Trophoblast cell (in vitro differentiated cells and primary cell): ENCODE measurements at regions not wholly inside any gene's neighbourhood (a gene's known extent, or its start where the extent isn't known, plus 50 kb on each side); places are given as distances from the start of the nearest gene placed in this dataset.
"Not testable (repeated sequence)": the region's sequence is repeated elsewhere in the genome, so short reads cannot be mapped to it uniquely, and the experiment has no call there.

ENCODE experiments used
- DNase-seq, 2 donors: peaks; one replicate each; pipeline ENCODE4 v3.0.0-alpha.2; 2016
- H2AFZ ChIP-seq: 2 replicates; pipeline ENCODE4 v1.6.1; 2013; ENCODE audit warnings: low read length, moderate library complexity, mild to moderate bottlenecking; ENCODE audit not compliant: insufficient read depth, poor library complexity
- H2AK5ac ChIP-seq: 2 replicates; pipeline ENCODE4 v1.6.1; 2013; ENCODE audit warnings: mild to moderate bottlenecking, low read length
- H2BK120ac ChIP-seq: 2 replicates; pipeline ENCODE4 v1.6.1; 2013; ENCODE audit warnings: low read length, mild to moderate bottlenecking, moderate library complexity; ENCODE audit not compliant: insufficient read depth, poor library complexity
- H2BK12ac ChIP-seq: 2 replicates; pipeline ENCODE4 v1.6.1; 2013; ENCODE audit warnings: mild to moderate bottlenecking, low read length, moderate library complexity
- H2BK5ac ChIP-seq: 2 replicates; pipeline ENCODE4 v1.6.1; 2013; ENCODE audit warnings: low read length, low read depth, moderate library complexity, mild to moderate bottlenecking; ENCODE audit not compliant: poor library complexity
- H3K14ac ChIP-seq: 2 replicates; pipeline ENCODE4 v1.6.1; 2013; ENCODE audit warnings: mild to moderate bottlenecking, low read length
- H3K18ac ChIP-seq: 2 replicates; pipeline ENCODE4 v1.6.1; 2013; ENCODE audit warnings: mild to moderate bottlenecking, low read length
- H3K23ac ChIP-seq: 2 replicates; pipeline ENCODE4 v1.6.1; 2013; ENCODE audit warnings: low read length
- H3K27ac ChIP-seq: 2 replicates; pipeline ENCODE4 v1.5.1; 2013; ENCODE audit warnings: low read depth, mild to moderate bottlenecking, inconsistent platforms, low read length, moderate library complexity
- H3K27me3 ChIP-seq: 2 replicates; pipeline ENCODE4 v1.6.1; 2013; ENCODE audit warnings: inconsistent platforms, mild to moderate bottlenecking, low read length, moderate library complexity; ENCODE audit not compliant: insufficient read depth
- H3K36me3 ChIP-seq, 2 experiments: 1 replicate in 1 of 2; 2 replicates in 1 of 2; pipeline ENCODE4 v1.6.1; 2013; ENCODE audit warnings: low read length in 2 of 2, mild to moderate bottlenecking in 2 of 2, moderate library complexity in 1 of 2; ENCODE audit not compliant: insufficient read depth in 2 of 2, control insufficient read depth in 1 of 2
- H3K4ac ChIP-seq: 2 replicates; pipeline ENCODE4 v1.6.1; 2013; ENCODE audit warnings: low read depth, mild to moderate bottlenecking, low read length, moderate library complexity
- H3K4me1 ChIP-seq, 2 experiments: 1 replicate in 1 of 2; 2 replicates in 1 of 2; pipeline ENCODE4 v1.6.1; 2013; ENCODE audit warnings: low read length in 2 of 2, mild to moderate bottlenecking in 2 of 2, moderate library complexity in 1 of 2; ENCODE audit not compliant: insufficient read depth in 2 of 2, control insufficient read depth in 1 of 2
- H3K4me2 ChIP-seq: 2 replicates; pipeline ENCODE4 v1.6.1; 2013; ENCODE audit warnings: inconsistent platforms, mild to moderate bottlenecking, low read length, moderate library complexity
- H3K4me3 ChIP-seq: 2 replicates; pipeline ENCODE4 v1.5.1; 2013; ENCODE audit warnings: mild to moderate bottlenecking, low read depth, low read length, inconsistent platforms
- H3K79me1 ChIP-seq: one replicate; pipeline ENCODE4 v1.6.1; 2013; ENCODE audit warnings: low read length
- H3K79me2 ChIP-seq: 2 replicates; pipeline ENCODE4 v1.6.1; 2013; ENCODE audit warnings: low read length, mild to moderate bottlenecking; ENCODE audit not compliant: control insufficient read depth, insufficient read depth, poor library complexity
- H3K9ac ChIP-seq: 2 replicates; pipeline ENCODE4 v1.6.1; 2013; ENCODE audit warnings: mild to moderate bottlenecking, low read length
- H3K9me3 ChIP-seq: 2 replicates; pipeline ENCODE4 v1.6.1; 2013; ENCODE audit warnings: low read depth, mild to moderate bottlenecking, control low read depth, inconsistent platforms, low read length; ENCODE audit not compliant: insufficient read depth
- H4K12ac ChIP-seq: 2 replicates; pipeline ENCODE4 v1.6.1; 2013; ENCODE audit warnings: low read depth, mild to moderate bottlenecking, low read length, moderate library complexity
- H4K8ac ChIP-seq: 2 replicates; pipeline ENCODE4 v1.6.1; 2013; ENCODE audit warnings: low read depth, mild to moderate bottlenecking, low read length, moderate library complexity
- H4K91ac ChIP-seq: one replicate; pipeline ENCODE4 v1.6.1; 2013; ENCODE audit warnings: low read depth, mild to moderate bottlenecking, low read length, moderate library complexity
- WGBS: extraction: QIAGEN DNeasy Blood & Tissue Kit; methylation state at CpG from one replicate; pipeline ENCODE4 v1.1.7; 2013; ENCODE audit warnings: missing lambda C conversion rate; ENCODE audit not compliant: insufficient read length, insufficient coverage; ENCODE audit errors: extremely low coverage; 5-methylcytosine and 5-hydroxymethylcytosine counted together

DNA sequence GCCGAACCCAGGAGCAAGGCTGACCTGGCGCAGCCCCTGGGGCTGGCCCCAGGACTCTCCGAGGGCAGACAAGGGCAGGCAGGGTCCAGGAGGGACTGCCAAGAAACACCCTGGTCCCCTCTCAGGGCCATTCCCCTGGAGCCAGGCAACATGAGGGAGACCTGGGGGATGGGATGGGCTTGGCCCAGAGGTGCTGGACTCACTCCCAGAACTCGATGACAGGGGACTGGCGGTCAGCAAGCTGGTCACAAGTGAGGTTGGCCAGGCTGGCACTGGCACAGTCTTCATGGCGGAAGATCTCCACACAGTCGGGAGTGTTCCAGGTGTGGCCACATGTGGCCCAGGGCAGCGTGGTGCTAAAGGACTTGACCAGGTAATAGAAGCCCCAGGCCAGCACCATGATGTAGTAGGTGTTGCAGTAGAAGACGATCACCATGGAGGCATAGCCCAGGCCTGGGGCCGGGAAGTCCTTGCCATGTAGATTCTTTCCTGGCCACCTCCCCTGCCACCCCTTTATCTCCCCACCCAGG lies 206.4 kb upstream of the TP53TG3 start:
- H3K27me3 ChIP-seq, H3K9ac ChIP-seq, H2BK120ac ChIP-seq, H3K14ac ChIP-seq, H3K79me2 ChIP-seq, H2BK5ac ChIP-seq, H3K23ac ChIP-seq, H3K27ac ChIP-seq, H3K4me3 ChIP-seq, H4K12ac ChIP-seq, H2BK12ac ChIP-seq, H2AFZ ChIP-seq, H3K79me1 ChIP-seq, H3K4me2 ChIP-seq, H3K9me3 ChIP-seq, H3K36me3 ChIP-seq, DNase-seq, H3K4ac ChIP-seq, H3K4me1 ChIP-seq, H4K8ac ChIP-seq, H4K91ac ChIP-seq, H2AK5ac ChIP-seq, H3K18ac ChIP-seq: not testable (repeated sequence)
- WGBS, result no CpG with 5 or more reads among the region's 10 CpGs

DNA sequence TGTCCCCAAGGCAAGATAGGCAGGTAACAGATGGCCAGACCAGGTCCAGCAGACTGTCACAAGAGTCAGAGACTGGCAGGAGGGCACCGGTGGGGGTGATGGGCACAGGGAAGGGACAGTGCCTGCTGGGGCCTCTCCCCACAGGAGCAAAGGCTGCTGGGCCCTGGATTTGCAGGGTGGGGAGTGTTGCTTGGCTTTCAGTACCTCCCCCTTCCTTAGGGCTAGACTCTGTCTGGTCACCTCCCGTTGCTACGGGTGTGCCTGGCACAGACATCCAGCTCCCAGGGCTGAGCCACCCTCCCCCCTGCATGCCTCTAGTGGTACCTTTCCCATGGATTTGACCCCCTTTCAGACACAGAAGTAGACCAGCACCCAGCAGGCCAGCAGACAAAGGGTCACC lies 205.7 kb upstream of the TP53TG3 start:
- not testable (repeated sequence) for H3K27me3 ChIP-seq, H2BK120ac ChIP-seq, H3K9me3 ChIP-seq, H3K27ac ChIP-seq, H3K79me2 ChIP-seq, H2AFZ ChIP-seq, H3K36me3 ChIP-seq, H3K14ac ChIP-seq, H3K18ac ChIP-seq, H2BK5ac ChIP-seq, H3K4me1 ChIP-seq, H4K8ac ChIP-seq, H4K91ac ChIP-seq, H3K4me3 ChIP-seq, H2AK5ac ChIP-seq, DNase-seq, H3K9ac ChIP-seq, H3K23ac ChIP-seq, H4K12ac ChIP-seq, H3K4me2 ChIP-seq, H3K79me1 ChIP-seq, H3K4ac ChIP-seq, H2BK12ac ChIP-seq
- no CpG with 5 or more reads among the region's 3 CpGs for WGBS

DNA sequence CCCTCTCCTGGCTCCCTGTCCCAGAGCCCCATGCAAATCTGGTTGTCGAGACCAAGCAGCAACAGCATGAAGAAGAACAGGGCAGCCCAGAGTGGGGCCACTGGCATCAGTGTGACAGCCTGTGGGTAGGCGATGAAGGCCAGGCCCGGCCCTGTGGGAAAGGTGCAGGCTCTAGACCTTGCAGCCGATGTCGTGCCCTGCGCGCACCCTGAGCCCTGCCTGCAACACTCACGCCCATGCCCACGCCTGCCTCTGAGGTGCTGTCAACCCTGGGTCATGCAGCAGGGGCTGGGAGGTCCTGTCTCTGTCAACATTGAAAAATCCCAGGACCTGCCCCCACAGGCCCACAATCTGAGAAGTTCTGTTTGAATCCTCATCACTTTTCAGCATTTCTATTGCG lies 204.0 kb upstream of the TP53TG3 start:
- H3K14ac ChIP-seq, DNase-seq, H3K9me3 ChIP-seq, H4K8ac ChIP-seq, H3K4me3 ChIP-seq, H2BK5ac ChIP-seq, H3K4me2 ChIP-seq, H4K91ac ChIP-seq, H2BK120ac ChIP-seq, H3K4ac ChIP-seq, H3K27me3 ChIP-seq, H3K79me1 ChIP-seq, H2BK12ac ChIP-seq, H3K27ac ChIP-seq, H3K23ac ChIP-seq, H3K79me2 ChIP-seq, H3K4me1 ChIP-seq, H3K36me3 ChIP-seq, H2AK5ac ChIP-seq, H4K12ac ChIP-seq, H3K18ac ChIP-seq, H3K9ac ChIP-seq, H2AFZ ChIP-seq: not testable (repeated sequence)
- no CpG with 5 or more reads among the region's 10 CpGs for WGBS

GRCh38 chr16:32876718-32877117 lies 200.8 kb upstream of the TP53TG3 start:
- H3K79me1 ChIP-seq, H3K27me3 ChIP-seq, H4K8ac ChIP-seq, H2BK120ac ChIP-seq, H4K12ac ChIP-seq, H3K4me1 ChIP-seq, H2AFZ ChIP-seq, H3K79me2 ChIP-seq, H2BK5ac ChIP-seq, H3K27ac ChIP-seq, H4K91ac ChIP-seq, H3K9ac ChIP-seq, H3K9me3 ChIP-seq, H3K14ac ChIP-seq, H3K36me3 ChIP-seq, H3K4me2 ChIP-seq, DNase-seq, H3K4me3 ChIP-seq, H3K23ac ChIP-seq, H2AK5ac ChIP-seq, H3K18ac ChIP-seq, H2BK12ac ChIP-seq, H3K4ac ChIP-seq: not testable (repeated sequence)
- no CpG with 5 or more reads among the region's 5 CpGs for WGBS
